ENCODE measurements at regions not wholly inside any gene's neighbourhood (a gene's known extent, or its start where the extent isn't known, plus 50 kb on each side); places are given as distances from the start of the nearest gene placed in this dataset.

GRCh38 chr4:177077095-177077971 is 232.3 kb upstream of the NEIL3 start:
- ATAC-seq: no peak
- no peak overlapping the region for H3K27ac ChIP-seq
- no peak for DNase-seq
- no peaks in the 10 kb centered on the region for H3K9me3 ChIP-seq
- H3K36me3 ChIP-seq (ENCODE audit: insufficient read depth in 1 of 2, low read depth in 1 of 2): no peaks in the 10 kb centered on the region
- intact Hi-C loops (cut with DNase I): no loop called here
- TF ChIP-seq CTCF (IDR thresholded peaks at IDR 0.05): no peak
- no peak overlapping the region for H3K4me3 ChIP-seq
- H3K4me1 ChIP-seq: no peaks in the 10 kb centered on the region
- WGBS, 3 donors: 66 to 75% (median 71%) methylated on average over 4 of the region's 4 CpGs
- no peaks in the 10 kb centered on the region for H3K27me3 ChIP-seq (ENCODE audit: insufficient read depth in 3 of 3, low read length in 2 of 3)

GRCh38 chr4:177079327-177079726 is 230.3 kb upstream of the NEIL3 start:
- Histone ChIP-seq H3K36me3 (ENCODE audit: insufficient read depth in 1 of 2, low read depth in 1 of 2) (no peaks in the 10 kb centered on the region), H3K27me3 (ENCODE audit: insufficient read depth in 3 of 3, low read length in 2 of 3) (no peaks in the 10 kb centered on the region), H3K4me1 (no peaks in the 10 kb centered on the region), H3K9me3 (no peaks in the 10 kb centered on the region), H3K27ac (no peak overlapping the region), H3K4me3 (no peak overlapping the region)
- intact Hi-C loops (cut with DNase I): no loop called here
- DNase-seq (no peak), ATAC-seq (no peak)
- TF ChIP-seq CTCF (IDR thresholded peaks at IDR 0.05): no peak
- 37 to 46% (median 41%) methylated on average over 3 of the region's 3 CpGs for WGBS, 3 donors

- DNase-seq (no peak), ATAC-seq (no peak)
- H3K4me1 ChIP-seq: no peaks in the 10 kb centered on the region
- H3K4me3 ChIP-seq: no peak overlapping the region
- 68 to 73% (median 71%) methylated on average over 5 of the region's 5 CpGs for WGBS, 3 donors
- no peaks in the 10 kb centered on the region for H3K36me3 ChIP-seq (ENCODE audit: insufficient read depth in 1 of 2, low read depth in 1 of 2)
- no peak for TF ChIP-seq CTCF (IDR thresholded peaks at IDR 0.05)
- H3K27me3 ChIP-seq (ENCODE audit: insufficient read depth in 3 of 3, low read length in 2 of 3): no peaks in the 10 kb centered on the region
- H3K9me3 ChIP-seq: no peaks in the 10 kb centered on the region
- intact Hi-C loops (cut with DNase I): no loop called here
- H3K27ac ChIP-seq: no peak overlapping the region
These were observed 229.3 kb upstream of the NEIL3 start for GRCh38 chr4:177080388-177080787.

- TF ChIP-seq CTCF (IDR thresholded peaks at IDR 0.05): no peak
- intact Hi-C loops (cut with DNase I): no loop called here
- Histone ChIP-seq H3K4me3 (no peak overlapping the region), H3K9me3 (no peaks in the 10 kb centered on the region), H3K27ac (no peak overlapping the region), H3K36me3 (ENCODE audit: insufficient read depth in 1 of 2, low read depth in 1 of 2) (no peaks in the 10 kb centered on the region), H3K4me1 (no peaks in the 10 kb centered on the region), H3K27me3 (ENCODE audit: insufficient read depth in 3 of 3, low read length in 2 of 3) (no peaks in the 10 kb centered on the region)
- DNase-seq (no peak), ATAC-seq (no peak)
- WGBS, 3 donors: 79 to 83% (median 80%) methylated on average over 4 of the region's 4 CpGs
These were observed 222.6 kb upstream of the NEIL3 start for GRCh38 chr4:177087060-177087459.

GRCh38 chr4:177087499-177087898 is 222.2 kb upstream of the NEIL3 start:
- no peak for TF ChIP-seq CTCF (IDR thresholded peaks at IDR 0.05)
- intact Hi-C loops (cut with DNase I): no loop called here
- no peak for ATAC-seq
- no peak overlapping the region for H3K4me3 ChIP-seq
- H3K27ac ChIP-seq: no peak overlapping the region
- no peaks in the 10 kb centered on the region for H3K4me1 ChIP-seq
- WGBS, 3 donors: 72 to 80% (median 76%) methylated on average over 2 of the region's 2 CpGs
- H3K36me3 ChIP-seq (ENCODE audit: insufficient read depth in 1 of 2, low read depth in 1 of 2): no peaks in the 10 kb centered on the region
- no peaks in the 10 kb centered on the region for H3K9me3 ChIP-seq
- H3K27me3 ChIP-seq (ENCODE audit: insufficient read depth in 3 of 3, low read length in 2 of 3): no peaks in the 10 kb centered on the region
- no peak for DNase-seq

Measured in psoas muscle (tissue), 7 donors.